GM18505 (cell line): ENCODE measurements at regions not wholly inside any gene's neighbourhood (a gene's known extent, or its start where the extent isn't known, plus 50 kb on each side); places are given as distances from the start of the nearest gene placed in this dataset.

Experiments used
- ATAC-seq: cut with Tn5 transposase; IDR thresholded peaks from one replicate; pipeline ENCODE4 v1.9.1; 2021; ENCODE audit not compliant: unreplicated experiment
- POLR2A ChIP-seq: IDR thresholded peaks from 4 replicates; pipeline ENCODE4 v1.6.1; 2011; ENCODE audit warnings: borderline replicate concordance; ENCODE audit not compliant: insufficient read depth, insufficient read length; ENCODE audit errors: extremely low read depth

DNA sequence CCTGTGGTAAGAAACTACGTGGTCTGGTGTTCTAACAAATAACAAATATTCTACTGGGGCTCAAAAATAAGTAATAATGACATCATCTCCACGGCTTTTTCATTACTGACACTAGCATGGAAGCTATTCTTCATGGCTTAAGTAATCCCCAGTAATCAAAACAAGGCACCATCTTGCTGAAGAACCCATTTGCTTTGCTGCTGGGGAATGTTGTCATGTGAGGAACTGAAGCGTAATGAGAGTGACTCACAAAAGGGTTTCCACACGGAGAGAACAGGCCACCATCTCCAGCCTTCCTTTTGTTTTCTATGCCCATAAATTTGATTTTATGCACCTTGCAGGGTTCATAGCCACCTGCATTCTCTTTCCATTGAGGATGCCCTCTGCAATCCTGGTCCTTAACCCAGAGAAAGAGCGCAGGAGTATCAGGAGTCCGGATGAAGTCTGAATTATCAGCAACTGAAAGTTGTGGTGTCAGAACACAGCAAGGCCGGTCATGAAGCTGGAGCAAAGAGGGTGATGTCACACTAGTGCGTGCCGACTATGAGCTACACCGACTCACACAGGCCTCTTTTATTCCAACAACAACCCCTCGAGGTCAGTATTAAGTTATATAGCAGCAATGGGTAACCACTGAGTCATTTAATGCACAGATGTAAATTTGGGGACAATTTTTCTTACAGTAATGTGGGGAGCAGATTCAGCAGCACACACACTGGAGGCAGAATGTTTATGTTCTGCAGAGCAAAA, 173.7 kb upstream of the SSTR4 start:
- no peak for TF ChIP-seq POLR2A
- ATAC-seq = no peak

DNA sequence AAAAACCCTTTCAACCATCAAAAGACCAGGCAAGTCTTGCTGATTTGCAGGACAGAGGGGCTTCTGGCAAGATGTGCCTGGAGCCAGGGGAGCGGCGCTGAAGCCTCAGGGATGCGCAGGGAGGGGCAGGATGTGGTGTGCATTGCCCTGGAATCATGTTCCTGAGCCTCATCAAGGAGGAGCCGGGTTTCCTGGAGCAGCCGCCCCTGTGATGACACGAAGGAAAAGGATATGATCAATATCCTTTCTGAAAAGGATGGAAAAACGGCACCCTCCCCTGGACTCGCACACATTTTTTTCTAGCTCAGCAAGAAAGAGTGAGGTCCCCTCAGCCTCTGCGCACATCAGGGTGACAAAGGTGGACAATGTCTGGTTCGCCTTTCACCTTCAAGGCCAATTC, 173.1 kb upstream of the SSTR4 start:
- no peak for ATAC-seq
- no peak for TF ChIP-seq POLR2A

DNA sequence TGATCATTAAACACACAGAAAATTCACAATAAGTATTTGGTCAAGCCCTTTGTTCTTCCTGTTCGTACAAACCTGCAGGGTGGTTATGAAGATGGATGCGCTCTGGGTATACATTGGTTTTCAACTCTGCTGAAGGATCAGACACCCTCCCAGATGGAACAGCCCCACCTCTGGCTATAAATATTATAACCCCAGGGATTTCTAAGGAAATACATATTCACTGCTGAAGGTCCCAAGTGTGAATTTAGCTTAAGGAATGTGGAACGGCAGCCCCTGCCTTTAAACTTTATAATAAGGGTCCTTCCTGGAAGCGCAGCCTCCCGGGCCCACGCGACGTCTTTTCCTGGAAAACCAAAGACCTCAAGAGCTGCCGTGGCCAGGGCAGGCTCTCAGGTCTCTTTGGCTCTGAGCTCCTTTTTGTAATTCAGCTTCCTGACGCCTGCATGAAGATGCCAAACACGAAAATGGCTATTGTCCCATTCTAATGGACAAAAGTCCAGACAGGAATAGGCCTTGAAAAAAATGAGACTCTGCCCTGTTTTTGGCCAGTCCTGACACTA, 172.4 kb upstream of the SSTR4 start:
- TF ChIP-seq POLR2A = no peak
- ATAC-seq = no peak

DNA sequence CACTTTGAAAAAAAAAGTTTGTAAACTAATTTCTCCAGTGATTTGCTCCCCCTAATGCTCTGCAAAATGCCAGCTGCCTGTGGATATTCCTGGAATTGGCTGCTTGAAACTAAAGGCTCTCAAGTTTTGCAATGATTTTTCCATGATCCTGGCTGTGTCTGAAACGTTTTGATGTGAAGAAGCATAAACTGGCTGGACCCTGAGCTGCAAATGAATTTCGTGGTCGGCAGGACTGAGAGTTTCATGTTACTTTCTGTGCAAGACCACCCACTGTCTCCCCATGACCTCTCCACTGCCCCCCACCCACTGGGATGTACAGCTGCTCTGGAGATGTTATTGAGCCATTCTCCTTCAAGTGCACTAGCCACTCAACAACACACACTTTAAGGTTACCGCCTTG, 171.3 kb upstream of the SSTR4 start:
- no peak for TF ChIP-seq POLR2A
- ATAC-seq = no peak

- no peak for TF ChIP-seq POLR2A
- ATAC-seq = no peak
These were observed 168.2 kb upstream of the SSTR4 start for GRCh38 chr20:22866812-22867341.

GRCh38 chr20:22878166-22878565, 156.9 kb upstream of the SSTR4 start:
- no peak for ATAC-seq
- no peak for TF ChIP-seq POLR2A

GRCh38 chr20:22880277-22880676, 154.8 kb upstream of the SSTR4 start:
- no peak for TF ChIP-seq POLR2A
- ATAC-seq = no peak

- TF ChIP-seq POLR2A = no peak
- no peak for ATAC-seq
These were observed 147.3 kb upstream of the SSTR4 start for GRCh38 chr20:22887796-22888195.

- no peak for TF ChIP-seq POLR2A
- no peak for ATAC-seq
These were observed 144.4 kb upstream of the SSTR4 start for GRCh38 chr20:22890594-22891300.

- no peak for ATAC-seq
- no peak for TF ChIP-seq POLR2A
These were observed 133.9 kb upstream of the SSTR4 start for GRCh38 chr20:22901164-22901563.

DNA sequence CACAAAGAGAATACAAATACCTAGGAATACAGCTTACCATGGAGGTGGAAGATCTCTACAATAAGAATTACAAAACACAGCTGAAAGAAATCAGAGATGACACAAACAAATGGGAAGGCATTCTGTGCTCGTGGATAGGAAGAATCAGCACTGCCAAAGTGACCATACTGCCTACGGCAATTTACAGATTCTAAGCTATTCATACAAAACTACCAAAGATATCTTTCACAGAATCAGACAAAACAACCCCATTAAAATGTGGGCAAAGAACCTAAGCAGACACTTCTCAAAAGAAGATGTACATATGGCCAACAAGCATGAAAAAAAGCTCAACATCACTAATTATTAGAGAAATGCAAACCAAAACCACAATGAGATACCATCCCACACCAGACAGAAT, 133.2 kb upstream of the SSTR4 start:
- no peak for TF ChIP-seq POLR2A
- no peak for ATAC-seq

GRCh38 chr20:22904386-22904785, 130.7 kb upstream of the SSTR4 start:
- TF ChIP-seq POLR2A = no peak
- no peak for ATAC-seq

DNA sequence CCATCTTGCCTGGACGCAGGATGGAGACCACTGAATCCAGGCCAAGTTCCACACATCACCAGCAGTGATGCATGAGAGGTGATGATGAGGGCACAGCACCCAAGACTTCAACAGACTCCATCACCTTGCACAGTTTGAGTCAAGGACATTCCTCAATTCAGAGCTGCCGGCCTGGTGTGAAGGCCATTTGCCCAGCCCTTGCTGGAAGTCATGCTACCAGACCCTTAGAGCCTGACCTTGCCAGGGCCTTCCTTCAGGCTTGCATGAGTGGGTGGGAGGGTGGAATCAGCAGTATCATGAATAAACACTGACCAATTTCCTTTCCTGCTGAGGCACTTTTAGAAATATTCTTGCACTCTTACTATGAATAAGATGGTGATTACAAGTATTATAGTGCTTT, 130.2 kb upstream of the SSTR4 start:
- TF ChIP-seq POLR2A = no peak
- no peak for ATAC-seq

DNA sequence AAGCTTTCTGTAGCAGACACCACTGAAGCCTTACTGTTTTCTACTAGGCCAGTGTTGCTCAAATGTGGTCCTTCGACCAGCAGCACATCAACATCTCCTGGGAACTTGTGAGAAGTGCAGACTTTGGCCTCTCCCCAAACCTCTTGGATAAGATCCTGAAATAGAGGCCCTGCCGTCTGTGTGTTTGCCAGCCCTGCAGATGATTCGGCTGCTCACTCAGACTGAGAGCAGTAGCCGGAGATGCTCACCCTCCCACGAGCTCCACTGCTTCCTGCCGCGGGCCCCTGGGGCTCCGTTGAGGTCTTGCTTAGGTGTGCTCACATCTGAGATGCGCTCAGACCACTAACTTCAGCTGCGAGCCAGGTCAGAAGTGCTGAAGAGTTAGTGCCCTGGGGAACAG, 129.5 kb upstream of the SSTR4 start:
- no peak for TF ChIP-seq POLR2A
- ATAC-seq = no peak

DNA sequence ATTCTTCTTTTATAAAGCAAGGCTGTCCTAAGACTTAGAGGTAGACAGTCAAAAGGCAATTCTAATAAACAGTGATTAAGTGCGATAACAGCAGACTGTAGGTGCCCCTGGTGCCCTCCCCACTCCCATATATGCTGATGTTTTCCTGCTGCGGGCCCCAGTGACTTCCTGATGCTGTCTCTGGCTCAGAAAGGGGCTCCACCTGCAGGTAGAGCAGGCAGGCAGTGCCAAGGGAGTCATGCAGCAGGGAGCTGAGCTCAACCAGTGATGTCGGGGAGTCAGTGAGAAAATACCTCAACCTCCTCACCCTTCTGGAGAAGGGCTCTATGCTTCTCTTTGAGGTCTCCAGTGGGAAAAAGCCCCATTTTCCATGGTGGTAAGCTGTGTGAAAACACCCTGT, 126.7 kb upstream of the SSTR4 start:
- TF ChIP-seq POLR2A = no peak
- no peak for ATAC-seq

DNA sequence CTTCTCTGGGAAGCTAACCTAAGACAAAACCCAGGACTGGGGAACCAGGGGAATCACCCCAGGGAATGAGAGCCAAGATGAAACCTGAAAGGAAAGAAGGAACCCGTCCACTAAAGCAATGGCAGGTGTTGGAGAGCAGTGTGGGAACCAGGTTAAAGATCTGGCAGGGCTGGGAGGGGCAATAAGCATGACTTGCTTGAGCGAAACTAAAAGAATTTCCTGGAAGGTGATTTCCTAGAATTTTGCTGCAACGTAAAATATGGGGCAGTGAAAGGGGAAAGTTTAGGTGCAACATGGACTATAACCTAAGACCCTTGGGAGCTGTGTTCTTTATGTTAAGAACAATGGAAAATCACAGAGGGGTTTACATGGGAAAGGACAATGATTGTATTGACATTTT, 126.2 kb upstream of the SSTR4 start:
- no peak for TF ChIP-seq POLR2A
- ATAC-seq = no peak
